ENCODE measurements at regions not wholly inside any gene's neighbourhood (a gene's known extent, or its start where the extent isn't known, plus 50 kb on each side); places are given as distances from the start of the nearest gene placed in this dataset.

DNA sequence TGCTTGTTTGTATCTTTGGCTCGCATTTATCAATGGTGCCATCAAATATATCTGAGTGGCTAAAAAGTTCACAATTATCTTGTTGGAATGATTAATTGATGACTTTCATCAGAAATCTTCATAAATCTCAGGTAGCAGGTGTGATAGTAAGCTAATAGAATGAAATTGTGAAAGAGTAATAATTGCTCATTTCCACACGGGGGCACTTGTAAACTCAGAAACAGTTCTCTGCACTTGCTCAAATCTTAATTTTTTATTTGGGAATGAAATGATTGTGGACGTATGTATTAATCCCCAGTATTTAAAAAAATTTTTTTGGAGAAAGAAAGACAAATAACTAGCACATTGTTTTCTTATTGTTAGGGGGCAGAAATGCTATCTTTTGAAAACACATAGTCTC, 132.8 kb downstream of the DTHD1 start:
- FAIRE-seq: no peak

DNA sequence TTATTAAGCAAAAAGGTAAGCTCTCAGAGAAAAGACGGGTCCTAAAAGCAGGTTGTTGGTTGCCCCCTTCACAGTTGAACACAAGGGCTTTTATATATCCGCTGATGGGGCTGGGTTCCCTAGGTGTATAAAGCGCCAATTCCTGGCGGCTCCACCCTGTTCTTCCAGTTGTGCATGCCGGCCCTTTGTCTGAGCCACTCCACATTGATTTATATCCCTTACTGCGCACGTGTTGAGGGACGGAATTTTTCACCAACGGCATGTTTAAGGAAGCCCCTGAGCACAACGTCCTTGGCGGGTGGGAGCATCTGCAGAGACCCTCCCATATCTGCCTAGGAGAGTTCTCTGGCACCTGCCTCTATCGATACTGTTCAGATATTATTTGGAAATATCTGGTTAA, 135.7 kb downstream of the DTHD1 start:
- no peaks in the 10 kb centered on the region for H3K9me3 ChIP-seq
- TF ChIP-seq, protein P1, sequence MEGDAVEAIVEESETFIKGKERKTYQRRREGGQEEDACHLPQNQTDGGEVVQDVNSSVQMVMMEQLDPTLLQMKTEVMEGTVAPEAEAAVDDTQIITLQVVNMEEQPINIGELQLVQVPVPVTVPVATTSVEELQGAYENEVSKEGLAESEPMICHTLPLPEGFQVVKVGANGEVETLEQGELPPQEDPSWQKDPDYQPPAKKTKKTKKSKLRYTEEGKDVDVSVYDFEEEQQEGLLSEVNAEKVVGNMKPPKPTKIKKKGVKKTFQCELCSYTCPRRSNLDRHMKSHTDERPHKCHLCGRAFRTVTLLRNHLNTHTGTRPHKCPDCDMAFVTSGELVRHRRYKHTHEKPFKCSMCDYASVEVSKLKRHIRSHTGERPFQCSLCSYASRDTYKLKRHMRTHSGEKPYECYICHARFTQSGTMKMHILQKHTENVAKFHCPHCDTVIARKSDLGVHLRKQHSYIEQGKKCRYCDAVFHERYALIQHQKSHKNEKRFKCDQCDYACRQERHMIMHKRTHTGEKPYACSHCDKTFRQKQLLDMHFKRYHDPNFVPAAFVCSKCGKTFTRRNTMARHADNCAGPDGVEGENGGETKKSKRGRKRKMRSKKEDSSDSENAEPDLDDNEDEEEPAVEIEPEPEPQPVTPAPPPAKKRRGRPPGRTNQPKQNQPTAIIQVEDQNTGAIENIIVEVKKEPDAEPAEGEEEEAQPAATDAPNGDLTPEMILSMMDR (IDR thresholded peaks at IDR 0.05): no peak
- H3K27me3 ChIP-seq: no peaks in the 10 kb centered on the region
- no peak overlapping the region for H3K27ac ChIP-seq
- 68 to 80% methylated on average over 12 of the region's 12 CpGs for WGBS, 2 donors
- intact Hi-C loops (cut with DNase I): loop anchor here in 1 of 3 donors (10.0 kb wide), 1 partner anchor 968 kb away; no protein-coding TSS in a partner anchor
- H3K4me1 ChIP-seq: peaks cover 0 to 3% (median 0%) of the 10 kb centered on the region in 3 donors
- no peak overlapping the region for H3K4me3 ChIP-seq
- no peak for DNase-seq
- H3K36me3 ChIP-seq: no peaks in the 10 kb centered on the region
- no peak for FAIRE-seq
- ATAC-seq: no peak

More for the DNA sequence above, 132.8 kb downstream of the DTHD1 start:
- ATAC-seq (no peak), DNase-seq (no peak)
- no peak overlapping the region for H3K27ac ChIP-seq
- TF ChIP-seq, protein P1 (IDR thresholded peaks at IDR 0.05): peak in 1 of 4 donors; percentile 9
- H3K9me3 ChIP-seq: no peaks in the 10 kb centered on the region
- intact Hi-C loops (cut with DNase I): loop anchor here in 1 of 3 donors (10.0 kb wide), 1 partner anchor 971 kb away; no protein-coding TSS in a partner anchor
- H3K27me3 ChIP-seq: peaks cover 0 to 9% (median 3%) of the 10 kb centered on the region in 4 donors
- no peaks in the 10 kb centered on the region for H3K36me3 ChIP-seq
- H3K4me3 ChIP-seq: no peak overlapping the region
- WGBS, 2 donors: 15 to 19% methylated on average over 3 of the region's 3 CpGs
- H3K4me1 ChIP-seq: peaks cover 0 to 3% (median 0%) of the 10 kb centered on the region in 3 donors

DNA sequence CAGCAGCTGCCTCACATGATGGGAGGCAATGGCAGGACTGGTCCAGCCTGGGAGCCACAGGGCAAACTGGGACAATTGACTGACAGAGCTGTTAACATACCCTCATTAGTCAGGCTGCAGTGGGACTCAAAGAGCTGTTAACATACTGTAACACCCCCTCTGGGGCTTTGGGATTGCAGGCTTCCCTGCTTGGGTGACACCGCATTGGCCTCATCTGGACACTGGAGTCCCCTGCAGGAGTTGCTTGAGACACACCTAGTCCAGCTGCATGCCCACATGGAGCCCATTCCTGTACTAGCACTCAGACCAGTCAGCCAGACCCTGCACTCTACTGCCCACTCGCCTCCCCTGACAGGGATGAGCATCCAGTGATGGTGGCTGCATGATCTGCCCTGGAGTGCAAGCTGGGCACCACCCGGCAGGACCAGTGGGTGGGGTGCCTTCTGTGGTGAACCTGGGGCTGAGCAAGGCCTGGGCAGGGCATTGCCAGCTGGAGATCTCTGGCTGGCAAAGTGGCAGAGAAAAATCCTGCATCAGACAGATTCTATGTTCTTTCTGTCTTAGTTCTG, 138.8 kb downstream of the DTHD1 start:
- TF ChIP-seq, protein P1 (IDR thresholded peaks at IDR 0.05): no peak
- Histone ChIP-seq H3K4me3 (no peak overlapping the region), H3K9me3 (no peaks in the 10 kb centered on the region), H3K27me3 (no peaks in the 10 kb centered on the region), H3K4me1 (no peaks in the 10 kb centered on the region), H3K27ac (no peak overlapping the region), H3K36me3 (no peaks in the 10 kb centered on the region)
- intact Hi-C loops (cut with DNase I): no loop called here
- FAIRE-seq (no peak), ATAC-seq (no peak), DNase-seq (peak in 1 of 6 donors; percentile 42)
- 72 to 78% methylated on average over 3 of the region's 3 CpGs for WGBS, 2 donors

DNA sequence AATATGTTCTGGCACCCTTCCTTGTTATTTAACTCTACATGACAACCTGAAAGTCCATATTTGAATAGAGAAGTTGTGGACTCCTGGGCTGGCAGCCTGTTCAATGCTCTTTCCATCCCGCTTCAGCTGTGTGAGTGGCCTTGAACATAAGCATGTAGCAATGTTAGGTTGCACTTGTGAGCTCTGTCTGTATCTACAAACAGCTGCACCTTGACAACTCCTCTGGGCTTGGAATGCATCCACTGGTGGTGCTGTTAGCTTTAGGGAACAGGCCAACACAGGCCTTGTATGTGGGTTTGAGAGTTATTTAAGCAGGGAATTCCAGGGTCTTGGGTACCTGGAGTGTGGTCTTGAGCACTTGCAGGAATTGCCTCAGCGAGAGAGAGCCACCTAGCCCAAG, 141.2 kb downstream of the DTHD1 start:
- ATAC-seq: no peak
- Histone ChIP-seq H3K9me3 (no peaks in the 10 kb centered on the region), H3K4me3 (no peak overlapping the region), H3K4me1 (no peaks in the 10 kb centered on the region), H3K27me3 (no peaks in the 10 kb centered on the region), H3K27ac (no peak overlapping the region), H3K36me3 (no peaks in the 10 kb centered on the region)
- FAIRE-seq: no peak
- intact Hi-C loops (cut with DNase I): no loop called here
- TF ChIP-seq, protein P1 (IDR thresholded peaks at IDR 0.05): no peak
- 62 to 66% methylated on average over 2 of the region's 2 CpGs for WGBS, 2 donors
- no peak for DNase-seq

DNA sequence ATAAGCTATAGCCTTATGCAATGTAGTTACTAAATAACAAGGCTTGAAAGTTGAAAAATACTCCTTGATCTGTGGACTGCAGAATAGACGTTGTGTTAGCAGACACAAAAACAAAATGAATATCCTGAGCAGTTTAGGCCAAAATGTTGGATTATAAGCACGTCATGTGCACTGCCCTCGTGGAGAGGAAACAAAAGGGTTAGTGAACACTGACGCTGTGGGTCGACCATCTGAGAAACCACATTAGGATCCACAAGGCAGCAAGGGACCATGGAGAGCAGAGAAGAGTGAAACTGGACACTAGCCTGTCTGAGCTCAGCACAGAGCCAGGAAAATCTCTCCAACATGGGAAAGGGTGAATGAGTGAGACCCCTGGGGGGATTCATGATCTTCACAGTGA, 145.3 kb downstream of the DTHD1 start:
- H3K4me1 ChIP-seq: no peaks in the 10 kb centered on the region
- H3K27me3 ChIP-seq: no peaks in the 10 kb centered on the region
- DNase-seq (no peak), ATAC-seq (no peak), FAIRE-seq (no peak)
- H3K9me3 ChIP-seq: no peaks in the 10 kb centered on the region
- WGBS, 2 donors: 56 to 64% methylated on average over 5 of the region's 5 CpGs
- intact Hi-C loops (cut with DNase I): no loop called here
- no peak overlapping the region for H3K27ac ChIP-seq
- no peak overlapping the region for H3K4me3 ChIP-seq
- H3K36me3 ChIP-seq: no peaks in the 10 kb centered on the region
- TF ChIP-seq, protein P1 (IDR thresholded peaks at IDR 0.05): no peak
